ENCODE measurements at regions not wholly inside any gene's neighbourhood (a gene's known extent, or its start where the extent isn't known, plus 50 kb on each side); places are given as distances from the start of the nearest gene placed in this dataset.
A peak's percentile ranks its signal among the peaks of the same experiment; 100 is the strongest.

DNA sequence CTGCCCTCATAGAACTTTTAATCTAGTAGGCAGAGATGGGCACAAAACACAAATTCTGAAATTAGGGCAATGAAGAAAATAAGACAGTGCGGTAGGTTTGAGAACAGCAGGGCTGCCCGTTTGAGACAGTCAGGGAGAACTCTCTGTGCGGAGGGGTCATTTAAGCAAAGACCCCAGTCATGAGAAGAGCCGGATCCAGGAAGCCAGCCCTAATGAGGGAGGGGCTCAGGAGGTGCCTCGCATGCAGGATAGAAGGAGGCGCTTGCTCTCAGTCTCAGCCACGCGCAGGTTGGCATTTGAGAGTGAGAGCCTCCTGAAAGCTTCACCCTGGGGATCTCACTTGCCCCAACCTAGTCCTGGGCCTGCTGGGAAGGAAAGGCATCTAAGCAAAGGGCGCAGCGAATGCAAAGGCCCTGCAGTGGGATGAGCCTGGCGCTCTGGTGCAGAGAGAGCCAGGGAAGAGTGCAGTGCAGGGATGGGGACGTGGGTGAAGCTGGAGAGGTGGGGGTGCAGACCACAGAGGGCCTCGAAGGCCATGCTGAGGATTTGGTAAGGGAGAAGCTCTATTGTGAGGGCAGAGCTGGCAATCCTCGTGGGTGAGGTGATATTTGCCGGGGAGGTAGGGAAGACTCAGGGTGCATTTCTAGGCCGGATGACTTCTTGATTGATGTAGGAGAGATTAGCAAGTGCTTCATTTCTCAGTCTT is 130.0 kb upstream of the PTPN1 start:
- no peak for DNase-seq

DNA sequence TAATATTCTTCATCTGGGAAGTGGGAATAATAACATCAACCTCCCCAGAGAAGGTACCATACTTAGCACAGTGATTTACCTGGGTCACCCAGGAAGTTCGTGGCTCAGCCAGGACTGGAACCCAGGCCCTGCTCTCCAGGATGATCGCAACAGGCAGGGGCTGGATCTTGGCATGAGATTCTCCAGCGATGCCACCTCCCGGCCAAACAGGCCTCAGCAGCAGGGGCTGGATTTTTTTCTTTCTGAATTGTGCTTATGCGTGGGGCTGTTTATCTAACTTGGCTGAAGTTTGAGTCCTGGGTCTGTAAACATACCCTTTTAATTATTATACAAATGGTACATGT is 129.5 kb upstream of the PTPN1 start:
- DNase-seq: no peak

DNA sequence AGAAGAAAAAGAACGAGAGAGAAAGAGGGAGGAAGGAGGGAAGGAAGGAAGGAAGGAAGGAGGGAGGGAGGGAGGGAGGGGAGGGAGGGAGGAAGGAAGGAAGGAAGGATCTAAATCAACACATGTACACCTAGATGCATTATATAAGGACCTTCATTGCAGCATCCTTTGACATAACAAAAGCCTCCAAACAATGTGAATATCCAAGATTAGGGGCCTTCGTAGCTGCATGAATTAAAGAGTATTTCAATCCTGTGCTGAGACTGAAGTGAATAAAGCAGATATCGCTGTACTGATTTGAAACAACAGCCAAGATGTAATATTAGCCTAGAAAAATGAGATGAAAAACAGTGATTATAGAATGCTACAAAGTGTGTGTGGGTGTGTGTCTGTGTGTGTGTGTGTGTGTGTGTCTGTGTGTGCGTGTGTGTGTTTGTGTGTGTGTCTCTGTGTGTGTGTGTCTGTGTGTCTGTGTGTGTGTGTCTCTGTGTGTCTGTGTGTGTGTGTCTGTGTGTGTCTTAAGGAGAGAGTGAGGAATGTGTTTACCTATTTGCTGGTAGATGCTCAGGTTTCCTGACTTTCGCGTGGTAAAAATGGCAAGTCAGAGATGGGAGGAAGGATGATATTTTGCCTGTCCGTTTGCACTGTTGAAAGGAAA is 129.0 kb upstream of the PTPN1 start:
- no peak for DNase-seq

DNA sequence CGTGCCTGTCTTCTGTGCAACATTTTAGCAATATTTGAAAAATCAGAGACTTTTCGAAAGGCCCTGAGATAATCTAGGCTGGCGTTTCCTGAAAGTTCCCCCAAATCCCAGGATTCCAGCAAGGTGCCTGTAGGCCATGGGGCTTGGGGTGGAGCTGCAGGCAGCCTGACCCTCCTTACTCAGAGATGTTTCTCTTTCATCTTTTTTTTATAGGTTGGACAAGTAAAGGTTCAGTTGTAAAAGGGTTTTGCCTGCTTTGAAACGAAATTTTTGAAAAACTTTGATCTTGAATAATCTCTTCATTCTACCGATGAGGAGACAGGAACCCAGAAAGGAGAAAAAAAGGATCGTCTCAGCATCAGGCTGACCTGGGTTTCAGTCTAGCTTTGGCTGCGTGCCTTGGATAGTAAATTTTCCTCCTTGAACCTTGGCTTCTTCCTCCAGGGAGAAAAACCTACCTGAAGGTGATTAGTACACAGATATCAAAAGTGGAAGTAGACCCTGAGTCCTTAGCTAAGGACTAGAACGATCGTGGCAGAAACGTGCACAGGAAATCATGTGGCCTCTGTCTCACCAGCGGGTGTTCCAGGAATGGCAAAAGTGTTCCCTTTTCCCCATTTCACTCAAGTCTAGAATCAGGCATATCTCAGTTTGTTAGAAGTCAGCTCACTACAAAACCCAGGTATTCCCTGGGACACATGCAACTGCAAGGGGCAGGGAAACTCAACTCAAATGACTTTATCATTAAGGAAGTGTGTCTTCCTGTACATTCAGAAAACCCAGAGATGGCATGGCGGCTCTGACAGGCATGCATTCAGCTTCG is 128.2 kb upstream of the PTPN1 start:
- DNase-seq: peak; percentile 12

DNA sequence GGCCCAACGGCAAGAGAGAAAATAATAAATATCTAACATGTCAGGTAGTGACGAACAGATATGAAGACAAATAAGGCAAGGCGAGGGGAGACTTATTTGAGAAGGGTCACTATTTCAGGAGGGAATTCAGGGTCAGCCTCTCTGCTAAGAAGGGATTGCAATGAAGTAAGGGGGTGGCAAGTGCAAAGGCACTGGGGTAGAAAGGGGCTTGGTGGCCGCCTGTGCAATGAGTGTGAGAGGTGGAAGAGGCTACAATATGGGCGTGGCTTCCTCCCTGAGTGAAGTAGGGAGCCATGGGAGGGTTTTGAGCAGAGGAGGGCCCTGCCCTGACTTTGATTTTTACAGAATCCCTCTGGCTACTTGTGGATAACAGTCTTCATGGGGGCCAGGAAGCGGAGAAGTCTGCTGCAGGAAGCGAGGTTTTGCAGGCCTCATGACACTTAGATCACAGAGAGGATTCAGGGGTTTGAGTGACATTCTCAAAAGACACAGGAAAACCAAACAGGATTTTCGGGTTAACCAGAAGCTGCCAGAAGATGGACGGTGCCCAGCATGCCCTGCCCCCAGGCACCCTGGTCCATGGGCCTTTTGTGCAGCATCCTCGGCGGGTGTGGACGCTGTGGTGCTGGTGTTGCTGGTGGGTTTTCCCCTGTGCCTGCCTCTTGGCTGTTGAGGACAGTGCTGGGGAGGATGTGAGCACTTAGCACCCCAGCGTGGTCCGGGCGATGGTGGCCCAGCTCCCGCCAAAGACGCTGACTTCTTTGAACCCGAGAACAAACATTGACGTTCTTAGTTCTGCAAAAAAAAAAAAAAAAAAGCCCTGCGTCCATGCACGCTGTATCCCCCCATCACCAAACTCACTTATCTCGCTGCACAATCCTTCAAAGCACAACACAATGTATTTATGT is 124.2 kb upstream of the PTPN1 start:
- no peak for DNase-seq

DNA sequence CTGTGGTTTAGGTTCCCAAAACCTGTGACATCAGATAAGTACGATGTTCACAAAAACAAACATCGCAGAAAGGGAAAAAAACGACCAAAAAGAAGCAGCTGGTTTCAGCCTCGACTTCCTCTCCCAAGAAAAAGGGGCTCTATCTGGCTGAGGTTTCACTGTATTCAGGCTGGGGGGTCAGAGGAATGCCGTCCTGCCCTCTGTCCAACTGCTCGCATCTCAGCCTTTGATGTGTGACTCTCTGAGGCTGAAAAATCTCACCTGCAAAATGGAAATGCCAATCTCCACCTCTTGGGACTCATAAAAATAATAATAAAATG is 123.6 kb upstream of the PTPN1 start:
- DNase-seq: no peak

DNA sequence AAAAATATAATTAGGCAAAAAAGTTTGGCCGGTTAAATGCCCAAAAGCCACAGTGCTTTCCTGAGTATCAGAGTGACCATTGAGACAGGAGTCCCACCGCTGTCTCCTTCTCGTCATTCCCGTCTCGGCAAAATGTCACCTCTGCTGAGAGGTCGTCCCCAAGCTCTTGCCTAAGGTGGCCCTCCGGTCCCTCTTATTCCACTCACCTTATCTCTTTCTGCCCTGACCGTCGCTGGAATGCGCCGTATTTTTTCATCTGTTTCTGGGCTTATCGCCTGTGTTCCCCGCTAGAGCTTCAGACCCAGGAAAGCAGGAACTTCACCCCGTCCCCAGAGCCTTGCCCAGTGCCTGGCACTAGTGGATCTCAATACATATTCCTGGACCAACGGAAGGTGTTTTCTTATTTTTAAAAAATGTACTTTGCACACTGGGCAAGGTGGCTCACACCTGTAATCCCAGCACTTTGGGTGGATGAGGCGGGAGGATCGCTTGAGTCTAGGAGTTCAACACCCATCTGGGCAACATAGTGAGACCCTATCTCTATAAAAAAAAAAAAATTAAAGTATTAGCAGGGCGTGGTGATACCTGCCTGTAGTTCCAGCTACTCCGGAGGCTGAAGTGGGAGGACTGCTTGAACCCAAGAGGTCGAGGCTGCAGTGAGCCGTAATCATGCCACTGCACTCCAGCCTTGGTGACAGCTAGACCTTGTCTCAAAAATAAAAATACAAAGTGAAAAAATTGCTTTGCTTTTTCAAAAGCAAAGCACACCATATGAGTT is 122.8 kb upstream of the PTPN1 start:
- DNase-seq: no peak

DNA sequence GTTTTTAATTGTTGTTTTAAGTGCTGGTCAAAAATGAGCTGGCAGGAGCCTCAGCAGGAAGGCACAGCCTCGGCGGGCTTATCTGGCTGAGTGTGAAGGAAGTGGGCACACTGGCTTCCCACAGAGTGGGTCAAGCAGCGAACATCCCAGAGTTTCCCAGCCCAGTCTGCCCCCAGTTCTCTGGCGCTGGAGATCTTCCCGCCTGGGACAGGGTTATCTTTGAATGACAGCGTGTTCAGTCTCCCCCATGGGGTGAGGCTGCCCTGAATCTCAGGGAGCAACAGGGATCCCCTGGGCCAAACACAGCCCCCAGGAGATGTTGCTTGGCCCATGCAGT is 122.2 kb upstream of the PTPN1 start:
- no peak for DNase-seq

DNA sequence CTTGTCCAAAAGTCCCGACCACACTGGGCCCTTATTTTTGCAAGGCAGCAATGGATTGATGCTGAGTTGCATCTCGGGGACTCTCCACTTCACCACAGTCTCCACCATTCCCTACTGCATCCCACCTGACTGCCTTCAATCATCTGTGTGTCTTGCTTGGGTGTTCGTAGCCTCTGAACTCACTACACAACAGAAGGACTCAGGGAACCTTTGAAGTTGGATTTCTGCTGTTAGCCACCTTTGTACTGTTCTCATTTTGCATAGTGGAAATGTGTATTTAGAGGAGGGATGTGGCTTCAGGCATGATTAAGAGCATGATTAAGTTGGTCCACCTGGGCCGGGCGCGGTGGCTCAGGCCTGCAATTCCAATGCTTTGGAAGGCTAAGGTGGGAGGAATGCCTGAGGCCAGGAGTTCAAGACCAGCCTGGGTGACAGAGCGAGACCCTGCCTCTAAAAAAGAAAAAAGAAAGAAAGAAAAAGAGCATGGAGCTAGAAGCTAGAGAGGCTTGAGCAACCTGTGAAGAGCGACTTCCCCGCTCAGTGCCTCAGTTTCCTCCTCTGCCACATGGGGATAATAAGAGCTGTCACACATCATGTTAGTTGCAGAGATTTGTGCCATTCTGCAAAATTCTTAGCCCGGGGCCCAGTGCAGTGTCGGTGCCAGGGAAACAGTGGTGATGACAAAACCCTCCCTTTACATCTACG is 121.3 kb upstream of the PTPN1 start:
- DNase-seq: no peak

DNA sequence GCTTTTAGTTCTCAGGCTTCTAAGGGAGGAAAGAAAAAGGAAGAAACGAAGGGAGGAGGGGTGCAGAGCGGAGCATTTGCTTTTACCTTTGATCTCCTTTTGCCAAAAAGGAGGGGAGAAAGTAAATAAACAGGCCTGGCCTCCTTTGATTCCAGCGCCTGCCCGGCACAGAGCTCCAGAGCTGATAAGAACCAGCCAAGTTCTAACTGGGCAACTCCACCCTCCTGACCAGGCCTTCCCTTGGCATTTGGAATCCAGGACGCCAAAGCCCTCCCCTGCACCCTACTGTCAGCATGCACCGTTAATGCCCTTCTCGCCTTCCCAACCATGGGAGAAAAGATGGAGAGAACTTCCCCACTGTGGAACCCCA is 120.8 kb upstream of the PTPN1 start:
- no peak for DNase-seq

DNA sequence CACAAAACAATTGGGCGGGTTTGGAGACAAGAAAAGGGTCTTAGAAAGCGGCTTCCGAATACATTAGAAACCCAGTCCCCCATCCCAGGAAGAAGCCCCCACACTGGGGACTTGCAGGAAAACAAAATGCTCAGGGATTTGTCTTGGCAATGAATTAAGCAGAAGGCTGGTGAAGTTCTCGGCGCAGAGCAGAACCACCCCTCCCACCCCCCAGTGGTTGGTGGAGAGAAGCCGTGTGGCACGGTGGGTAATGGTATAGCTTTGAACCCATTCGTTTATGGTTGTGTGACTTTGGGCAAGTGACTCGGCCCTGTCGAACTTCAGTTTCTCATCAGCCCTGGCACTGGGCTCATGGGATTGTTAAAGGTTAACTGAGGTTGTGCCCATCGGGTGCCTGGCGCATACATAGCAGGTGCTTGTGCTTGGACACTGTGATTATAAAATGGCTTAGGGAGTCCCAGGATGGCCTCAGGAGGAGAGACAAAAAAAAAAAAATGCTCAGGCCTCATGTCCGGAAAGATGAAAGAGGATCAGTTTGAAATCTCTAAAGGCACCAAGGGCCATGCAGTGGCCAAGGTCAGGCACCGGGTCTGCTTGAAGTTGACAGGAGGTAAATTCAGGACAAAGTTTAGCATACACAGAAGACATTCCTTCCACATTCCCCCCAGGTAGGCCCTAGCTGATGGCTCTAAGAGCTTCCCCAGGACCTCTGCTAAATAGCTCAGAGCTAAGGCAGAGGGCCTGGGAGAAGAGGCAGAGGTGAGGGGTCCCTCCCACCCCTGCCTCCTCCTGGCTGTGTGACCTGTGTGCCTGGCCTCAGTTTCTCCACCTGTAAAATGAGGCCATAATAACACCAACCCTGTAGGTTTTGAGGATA is 120.1 kb upstream of the PTPN1 start:
- no peak for DNase-seq

DNA sequence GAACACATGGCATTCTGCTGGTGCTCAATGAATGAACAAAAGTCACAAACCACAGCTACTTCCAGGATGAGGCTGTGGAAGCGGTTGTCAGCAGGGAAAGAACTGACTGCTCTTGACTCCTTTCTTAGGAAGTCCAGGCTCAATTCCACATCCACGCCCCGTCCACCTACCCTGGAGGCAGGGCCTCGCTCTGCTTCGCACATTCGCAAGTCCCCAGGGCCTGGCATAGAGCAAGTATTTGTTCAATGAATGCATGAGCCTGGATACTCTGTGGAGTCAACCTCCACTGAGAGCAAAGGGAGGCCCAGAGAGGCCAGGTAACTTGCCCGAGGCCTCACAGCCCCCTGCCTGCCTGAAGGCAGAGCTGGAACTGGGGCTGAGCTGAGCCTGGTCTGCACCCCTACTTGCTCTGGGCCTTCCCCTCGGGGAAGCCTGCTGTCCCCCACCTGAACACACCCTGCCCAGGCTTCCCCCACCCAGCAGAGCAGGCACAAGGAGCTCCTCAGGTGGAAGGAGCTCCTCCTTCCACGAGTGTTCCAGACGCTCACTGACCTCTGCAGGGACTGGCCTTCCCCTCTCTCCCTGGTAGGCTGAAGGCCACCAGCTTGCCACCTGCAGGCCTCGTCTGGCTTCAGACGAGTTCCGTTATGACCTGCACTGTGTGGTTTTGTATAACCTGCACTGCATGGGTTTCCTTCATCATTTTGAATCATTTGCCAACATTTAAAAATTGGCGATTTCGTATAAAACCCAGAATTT is 119.3 kb upstream of the PTPN1 start:
- no peak for DNase-seq

DNA sequence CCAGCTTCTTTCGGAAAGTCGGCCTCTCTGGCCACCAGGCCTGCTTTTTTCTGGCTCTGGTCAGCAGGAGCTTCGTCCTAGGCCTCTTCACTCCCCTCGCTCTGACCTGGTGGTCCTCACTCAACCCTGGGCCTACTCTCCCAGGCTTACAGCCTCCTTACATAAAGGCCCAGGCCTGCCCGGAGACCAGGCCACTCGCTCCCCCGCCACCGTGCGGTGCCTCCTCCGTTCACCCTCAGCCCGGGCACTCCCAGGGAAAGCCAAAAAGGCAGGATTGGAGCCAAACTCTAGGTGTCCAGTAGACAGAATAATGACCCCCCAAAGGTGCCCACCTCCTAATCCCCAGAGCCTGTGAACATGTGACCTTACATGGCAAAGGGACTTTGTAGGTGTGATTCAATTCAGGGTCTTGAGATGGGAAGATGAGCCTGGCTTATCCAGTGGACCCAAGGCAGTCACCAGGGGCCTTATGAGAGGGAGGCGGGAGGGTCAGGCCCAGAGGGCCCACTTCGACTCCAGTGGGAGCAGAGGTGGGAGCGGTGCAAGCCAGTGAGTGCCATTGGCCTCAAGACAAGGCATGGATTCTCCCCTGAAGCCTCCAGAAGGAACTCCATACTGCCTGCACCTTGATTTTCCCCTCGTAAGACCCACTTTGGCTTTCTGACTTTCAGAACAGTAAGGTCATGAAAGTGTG is 118.6 kb upstream of the PTPN1 start:
- no peak for DNase-seq

DNA sequence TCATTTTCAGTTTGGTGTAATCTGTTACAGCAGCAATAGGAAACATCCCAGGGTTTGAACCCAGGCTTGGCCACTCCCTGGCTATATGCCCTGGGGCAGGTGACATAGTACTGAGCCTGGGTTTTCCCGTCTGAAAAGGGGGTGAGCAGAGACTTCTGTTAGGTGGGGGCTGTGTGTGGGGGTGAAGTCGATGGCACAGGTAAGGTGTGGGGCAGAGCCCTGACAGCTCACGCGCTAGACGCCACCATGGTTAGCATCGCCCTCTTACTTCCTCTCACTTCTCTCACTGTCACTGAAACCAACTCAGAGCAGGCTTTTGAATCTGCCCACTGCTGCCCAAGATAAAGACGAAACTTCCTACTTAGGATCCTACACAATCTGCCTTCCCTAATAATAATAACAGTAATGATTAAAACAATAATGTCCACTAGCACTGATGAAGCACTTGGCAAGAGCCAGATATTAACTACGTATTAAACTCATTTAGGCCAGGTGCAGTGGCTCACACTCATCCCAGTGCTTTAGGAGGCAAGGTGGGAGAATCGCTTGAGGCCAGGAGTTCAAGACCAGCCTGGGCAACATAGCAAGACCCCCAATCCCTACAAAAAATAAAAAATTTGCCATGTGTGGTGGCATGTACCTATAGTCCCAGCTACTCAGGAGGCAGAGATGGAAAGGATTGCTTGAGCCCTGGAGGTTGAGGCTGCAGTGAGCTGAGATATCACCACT is 117.9 kb upstream of the PTPN1 start:
- DNase-seq: no peak

DNA sequence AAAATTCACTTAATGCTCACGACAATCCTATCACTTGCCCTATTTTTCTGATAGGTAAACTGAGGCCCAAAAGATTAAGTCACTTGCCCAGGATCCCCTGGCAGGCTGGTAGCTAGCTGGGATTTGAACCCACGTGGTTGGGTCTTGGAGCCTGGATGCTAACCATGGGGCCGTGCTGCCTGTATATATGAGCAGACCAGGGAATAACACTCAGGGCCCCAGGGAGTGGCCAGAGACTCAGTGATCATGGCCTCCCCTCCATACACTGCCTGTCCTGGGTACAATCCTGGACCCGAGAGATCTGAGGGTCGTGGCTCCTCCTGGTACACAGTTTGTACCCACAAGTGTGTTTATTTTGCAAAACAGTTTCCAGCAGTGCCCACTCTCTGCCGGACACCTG is 116.9 kb upstream of the PTPN1 start:
- DNase-seq: no peak

DNA sequence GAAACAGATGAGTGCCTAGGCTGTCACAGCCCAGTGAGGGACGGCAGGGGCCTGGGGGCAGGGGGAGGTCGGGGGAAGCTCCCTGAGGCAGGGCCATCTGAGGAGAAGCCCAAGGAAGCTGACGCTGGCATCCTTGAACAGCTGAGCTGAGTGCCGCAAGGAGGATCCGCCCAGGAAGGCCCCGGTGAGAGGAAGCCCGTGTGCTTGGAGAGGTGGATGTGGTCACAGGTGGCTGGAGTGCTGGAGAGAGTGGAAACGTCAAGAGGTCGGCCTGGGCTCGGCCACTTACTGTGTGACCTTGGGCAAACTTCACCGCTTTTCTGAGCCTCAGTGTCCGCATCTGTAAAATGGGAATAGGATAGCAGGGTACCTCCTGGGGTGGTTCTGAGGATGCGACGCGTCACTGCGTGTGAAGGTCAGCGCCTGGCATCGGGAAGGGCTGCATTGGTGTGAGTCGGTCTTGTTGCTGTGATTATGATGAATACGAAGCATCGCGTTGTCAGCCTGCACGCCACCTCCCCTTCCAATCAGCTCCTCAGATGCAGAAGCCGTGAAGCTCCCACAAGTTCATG is 116.1 kb upstream of the PTPN1 start:
- no peak for DNase-seq

DNA sequence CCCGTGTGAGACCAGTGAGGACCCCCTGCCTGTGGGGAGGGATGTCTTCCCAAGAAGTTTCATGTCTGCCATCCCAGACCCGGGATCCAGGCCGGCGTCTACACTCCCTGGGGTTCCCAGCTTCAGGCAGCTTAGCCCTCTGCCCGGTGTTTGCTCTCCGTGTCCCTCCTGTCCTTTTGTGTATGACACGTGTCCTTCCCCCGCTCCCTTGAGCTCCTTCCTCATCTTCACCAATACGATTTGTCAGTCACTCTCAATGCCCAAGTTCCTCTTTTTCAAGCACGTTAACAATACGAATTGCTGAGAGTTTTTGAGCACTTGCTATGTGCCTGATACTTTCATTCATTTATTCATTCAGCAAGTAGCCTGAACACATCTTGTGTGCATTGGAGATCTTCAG is 115.6 kb upstream of the PTPN1 start:
- DNase-seq: no peak

DNA sequence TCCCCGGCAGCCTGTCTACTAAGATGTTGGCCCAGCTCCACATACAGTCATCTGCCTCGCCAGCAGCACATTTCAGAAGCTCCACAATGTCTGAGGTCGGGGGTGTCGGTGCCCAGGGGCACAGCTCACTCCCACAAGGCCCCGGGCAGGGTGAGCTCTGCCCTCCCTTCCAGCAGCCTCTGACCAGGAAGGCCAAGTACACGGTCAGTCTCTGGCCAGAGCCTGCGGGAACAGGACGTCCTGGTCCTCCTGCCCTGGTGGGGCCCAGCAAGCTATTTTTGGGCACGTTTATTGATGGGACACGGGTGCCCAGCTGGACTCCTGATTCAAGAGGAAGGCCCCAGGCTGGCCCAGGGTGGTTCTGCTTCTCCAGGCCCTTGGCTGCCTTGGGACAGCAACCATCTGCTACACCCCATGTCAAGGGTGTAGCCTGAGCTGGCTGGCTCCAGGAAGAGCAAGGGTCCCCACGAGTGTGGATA is 114.9 kb upstream of the PTPN1 start:
- peak; percentile 15 for DNase-seq

Data from midbrain (tissue), 1 donor.